Colonic mucosa (tissue), 4 donors: ENCODE measurements at regions not wholly inside any gene's neighbourhood (a gene's known extent, or its start where the extent isn't known, plus 50 kb on each side); places are given as distances from the start of the nearest gene placed in this dataset.
"Not testable (repeated sequence)": the region's sequence is repeated elsewhere in the genome, so short reads cannot be mapped to it uniquely, and the experiment has no call there.

Experiments used
- DNase-seq: peaks from one replicate; pipeline ENCODE4 v3.0.0-alpha.2; 2020
- H3K27ac ChIP-seq: fragments of 200-600 bp; one replicate; pipeline ENCODE4 v1.8.0; 2021
- H3K27me3 ChIP-seq: fragments of 200-600 bp; one replicate; pipeline ENCODE4 v1.8.0; 2021
- H3K36me3 ChIP-seq: fragments of 200-600 bp; one replicate; pipeline ENCODE4 v1.8.0; 2021
- H3K4me1 ChIP-seq: fragments of 200-600 bp; one replicate; pipeline ENCODE4 v1.8.0; 2021; ENCODE audit warnings: mild to moderate bottlenecking
- H3K4me3 ChIP-seq: fragments of 200-600 bp; one replicate; pipeline ENCODE4 v1.8.0; 2021
- H3K9ac ChIP-seq, 2 donors: one replicate each; pipeline ENCODE4 v1.7.0; 2013; ENCODE audit warnings: control low read depth in 2 of 2, low read depth in 2 of 2, low read length in 2 of 2
- H3K9me3 ChIP-seq: fragments of 200-600 bp; one replicate; pipeline ENCODE4 v1.8.0; 2021
- intact Hi-C: fragments of 100-400 bp; cut with DNase I; formaldehyde crosslinking; loops from one replicate; pipeline ENCODE4 v1.14.1; 2022
- TF ChIP-seq, protein P1 (sequence below): fragments of 200-600 bp; IDR thresholded peaks from one replicate; pipeline ENCODE4 v1.8.0; 2022; ENCODE audit warnings: antibody characterized with exemption, mild to moderate bottlenecking
- donor health status: healthy.
- donor health status: DM: no; HTN: no; CAD: no.
- donor health status: DM: no; HTN: no; CAD: no.

DNA sequence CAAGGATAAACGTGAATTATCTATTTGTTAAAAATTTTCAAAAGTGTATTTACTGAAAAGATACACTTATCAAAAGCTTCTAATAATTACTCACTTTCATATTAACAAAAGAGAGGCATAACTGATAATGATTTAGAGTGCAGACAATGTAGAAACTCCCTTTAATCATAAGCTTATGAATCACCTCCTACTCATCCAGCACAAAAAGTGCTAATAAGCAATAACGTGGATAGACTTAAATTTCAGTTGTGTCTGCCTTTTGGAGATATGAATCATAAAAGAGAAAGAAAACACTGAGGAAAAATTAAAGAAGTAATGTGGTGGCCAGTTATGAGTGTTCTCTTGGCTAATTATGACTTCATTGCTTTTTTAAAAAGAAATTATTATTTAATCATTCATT is 827.6 kb upstream of the B3GALT2 start:
- Histone ChIP-seq H3K9me3 (no peaks in the 10 kb centered on the region), H3K36me3 (no peaks in the 10 kb centered on the region), H3K27ac (no peak overlapping the region), H3K4me1 (no peaks in the 10 kb centered on the region), H3K27me3 (no peaks in the 10 kb centered on the region), H3K9ac (no peak overlapping the region), H3K4me3 (no peak overlapping the region)
- intact Hi-C loops, result no loop called here
- DNase-seq, result no peak
- TF ChIP-seq, protein P1, sequence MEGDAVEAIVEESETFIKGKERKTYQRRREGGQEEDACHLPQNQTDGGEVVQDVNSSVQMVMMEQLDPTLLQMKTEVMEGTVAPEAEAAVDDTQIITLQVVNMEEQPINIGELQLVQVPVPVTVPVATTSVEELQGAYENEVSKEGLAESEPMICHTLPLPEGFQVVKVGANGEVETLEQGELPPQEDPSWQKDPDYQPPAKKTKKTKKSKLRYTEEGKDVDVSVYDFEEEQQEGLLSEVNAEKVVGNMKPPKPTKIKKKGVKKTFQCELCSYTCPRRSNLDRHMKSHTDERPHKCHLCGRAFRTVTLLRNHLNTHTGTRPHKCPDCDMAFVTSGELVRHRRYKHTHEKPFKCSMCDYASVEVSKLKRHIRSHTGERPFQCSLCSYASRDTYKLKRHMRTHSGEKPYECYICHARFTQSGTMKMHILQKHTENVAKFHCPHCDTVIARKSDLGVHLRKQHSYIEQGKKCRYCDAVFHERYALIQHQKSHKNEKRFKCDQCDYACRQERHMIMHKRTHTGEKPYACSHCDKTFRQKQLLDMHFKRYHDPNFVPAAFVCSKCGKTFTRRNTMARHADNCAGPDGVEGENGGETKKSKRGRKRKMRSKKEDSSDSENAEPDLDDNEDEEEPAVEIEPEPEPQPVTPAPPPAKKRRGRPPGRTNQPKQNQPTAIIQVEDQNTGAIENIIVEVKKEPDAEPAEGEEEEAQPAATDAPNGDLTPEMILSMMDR, result no peak

DNA sequence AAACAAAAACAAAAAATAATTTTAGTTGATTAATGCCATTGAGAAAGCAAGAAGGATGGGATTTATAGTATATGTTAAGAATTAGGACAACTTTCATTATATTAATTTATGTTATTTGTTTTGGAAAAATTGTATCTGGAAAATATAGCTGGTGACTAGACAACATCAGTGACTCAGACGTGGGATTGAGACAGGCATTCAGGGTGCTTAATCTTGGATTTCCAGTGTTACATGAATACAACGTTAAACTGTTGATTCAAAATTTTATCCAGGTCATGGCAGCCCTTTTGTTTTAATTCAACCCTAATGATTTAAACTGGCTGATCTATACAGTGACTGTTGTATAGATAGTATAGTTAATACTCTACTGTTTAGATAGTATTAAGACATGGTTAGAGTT is 827.1 kb upstream of the B3GALT2 start:
- Histone ChIP-seq H3K4me3 (no peak overlapping the region), H3K9ac (no peak overlapping the region), H3K4me1 (no peaks in the 10 kb centered on the region), H3K27ac (no peak overlapping the region), H3K9me3 (no peaks in the 10 kb centered on the region), H3K36me3 (no peaks in the 10 kb centered on the region), H3K27me3 (no peaks in the 10 kb centered on the region)
- intact Hi-C loops, result no loop called here
- no peak for DNase-seq
- TF ChIP-seq, protein P1, result no peak

DNA sequence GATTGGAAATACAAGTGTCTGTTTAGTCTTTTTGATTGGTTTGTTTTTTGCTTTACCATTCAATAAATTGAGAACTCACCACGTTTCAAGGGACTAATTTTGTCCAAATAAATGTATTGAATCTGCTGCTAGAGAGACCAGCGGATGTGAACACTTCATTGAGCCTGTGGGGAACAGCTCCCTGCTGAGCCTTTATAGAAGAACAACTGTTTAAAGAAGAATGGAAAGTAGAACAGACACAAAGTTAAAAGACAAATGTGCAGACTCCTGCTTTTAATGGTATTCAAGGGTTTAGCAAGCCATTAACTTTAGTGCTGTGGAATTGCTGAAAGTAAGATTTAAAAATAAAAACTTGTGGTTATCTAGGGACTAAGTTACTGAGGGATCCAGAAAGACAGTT is 817.7 kb upstream of the B3GALT2 start:
- Histone ChIP-seq H3K9ac (no peak overlapping the region), H3K9me3 (no peaks in the 10 kb centered on the region), H3K4me1 (no peaks in the 10 kb centered on the region), H3K36me3 (no peaks in the 10 kb centered on the region), H3K27me3 (no peaks in the 10 kb centered on the region), H3K4me3 (no peak overlapping the region), H3K27ac (no peak overlapping the region)
- DNase-seq, result no peak
- intact Hi-C loops, result no loop called here
- TF ChIP-seq, protein P1, result no peak

DNA sequence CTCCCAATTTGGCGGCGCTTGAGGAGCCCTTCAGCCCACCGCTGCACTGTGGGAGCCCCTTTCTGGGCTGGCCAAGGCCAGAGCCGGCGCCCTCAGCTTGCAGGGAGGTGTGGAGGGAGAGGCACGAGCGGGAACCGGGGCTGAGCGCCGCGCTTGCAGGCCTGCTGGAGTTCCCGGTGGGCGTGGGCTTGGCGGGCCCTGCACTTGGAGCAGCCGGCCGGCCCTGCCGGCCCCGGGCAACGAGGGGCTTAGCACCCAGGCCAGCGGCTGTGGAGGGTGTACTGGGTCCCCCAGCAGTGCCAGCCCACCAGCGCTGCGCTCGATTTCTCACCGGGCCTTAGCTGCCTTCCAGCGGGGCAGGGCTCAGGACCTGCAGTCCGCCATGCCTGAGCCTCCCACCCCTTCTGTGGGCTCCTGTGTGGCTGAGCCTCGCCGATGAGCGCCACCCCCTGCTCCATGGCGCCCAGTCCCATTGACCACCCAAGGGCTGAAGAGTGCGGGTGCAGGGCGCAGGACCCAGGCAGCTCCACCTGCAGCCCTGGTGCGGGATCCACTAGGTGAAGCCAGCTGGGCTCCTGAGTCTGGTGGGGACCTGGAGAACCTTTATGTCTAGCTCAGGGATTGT is 815.4 kb upstream of the B3GALT2 start:
- intact Hi-C loops, H3K36me3 ChIP-seq, DNase-seq: not testable (repeated sequence)

DNA sequence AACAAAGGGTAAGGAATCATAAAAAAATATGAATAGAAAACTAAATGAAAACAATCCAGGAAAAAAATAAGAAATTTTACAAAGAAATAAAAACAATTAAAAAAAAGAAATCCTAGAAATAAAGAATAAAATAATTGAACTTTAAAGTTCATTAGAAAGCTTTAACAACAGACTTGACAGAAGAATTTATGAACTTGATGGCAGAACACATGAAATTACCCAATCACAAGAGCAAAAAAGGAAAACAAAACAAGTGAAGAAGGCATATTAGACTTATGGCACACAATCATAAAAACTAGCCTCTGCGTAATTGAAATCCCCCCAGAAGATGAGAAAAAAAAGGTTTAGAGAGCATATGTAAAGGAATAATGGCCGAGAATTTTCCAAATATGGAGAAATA is 802.5 kb upstream of the B3GALT2 start:
- TF ChIP-seq, protein P1, result no peak
- no peak for DNase-seq
- H3K27me3 ChIP-seq, result no peaks in the 10 kb centered on the region
- intact Hi-C loops, result no loop called here
- no peak overlapping the region for H3K9ac ChIP-seq
- H3K4me3 ChIP-seq, result no peak overlapping the region
- H3K9me3 ChIP-seq, result no peaks in the 10 kb centered on the region
- H3K4me1 ChIP-seq, result no peaks in the 10 kb centered on the region
- no peak overlapping the region for H3K27ac ChIP-seq
- no peaks in the 10 kb centered on the region for H3K36me3 ChIP-seq

More for the DNA sequence above, 815.4 kb upstream of the B3GALT2 start:
- H3K27me3 ChIP-seq, H3K27ac ChIP-seq, H3K9ac ChIP-seq, H3K4me1 ChIP-seq, H3K4me3 ChIP-seq, H3K9me3 ChIP-seq: not testable (repeated sequence)

DNA sequence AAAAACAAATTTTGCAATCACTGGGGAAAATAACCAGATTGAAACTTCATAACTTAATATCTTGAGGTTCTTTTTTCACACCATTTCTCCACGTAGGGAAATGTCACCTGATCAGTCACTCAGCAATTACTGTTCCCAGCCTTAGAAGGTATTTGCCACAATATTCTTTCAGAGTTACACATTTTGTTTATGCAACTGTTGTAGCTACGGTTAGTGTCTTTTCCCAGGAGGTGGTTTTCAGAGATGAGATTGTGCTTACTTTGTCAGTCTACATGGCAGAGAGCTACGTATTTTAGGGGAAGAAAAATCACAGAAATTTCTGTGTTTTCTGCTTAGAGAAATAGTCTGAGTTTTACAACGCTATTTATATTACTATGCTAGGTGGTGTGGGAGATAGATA is 792.8 kb upstream of the B3GALT2 start:
- DNase-seq, result no peak
- Histone ChIP-seq H3K4me1 (no peaks in the 10 kb centered on the region), H3K4me3 (no peak overlapping the region), H3K27ac (no peak overlapping the region), H3K9me3 (no peaks in the 10 kb centered on the region), H3K36me3 (no peaks in the 10 kb centered on the region), H3K9ac (no peak overlapping the region), H3K27me3 (no peaks in the 10 kb centered on the region)
- intact Hi-C loops, result no loop called here
- TF ChIP-seq, protein P1, result no peak
